Kidney epithelial cell (primary cell): ENCODE measurements at regions not wholly inside any gene's neighbourhood (a gene's known extent, or its start where the extent isn't known, plus 50 kb on each side); places are given as distances from the start of the nearest gene placed in this dataset.

Experiments
- DNase-seq: peaks from one replicate; pipeline ENCODE4 v3.0.0-alpha.2; 2010; ENCODE audit warnings: low read depth
- H3K27me3 ChIP-seq: 2 replicates; pipeline ENCODE4 v1.6.0; 2011; ENCODE audit warnings: low read length; ENCODE audit not compliant: control insufficient read depth, insufficient read depth
- H3K36me3 ChIP-seq: 2 replicates; pipeline ENCODE4 v1.5.1; 2011; ENCODE audit warnings: low read length; ENCODE audit not compliant: control insufficient read depth, insufficient read depth
- H3K4me3 ChIP-seq: 2 replicates; pipeline ENCODE4 v1.5.1; 2011; ENCODE audit warnings: low read depth, mild to moderate bottlenecking, control low read depth, low read length
- CTCF ChIP-seq: IDR thresholded peaks from 2 replicates; pipeline ENCODE4 v1.5.1; 2011; ENCODE audit warnings: mild to moderate bottlenecking, moderate library complexity, low read length, control low read depth, inconsistent platforms; ENCODE audit not compliant: insufficient read depth, poor library complexity, severe bottlenecking

DNA sequence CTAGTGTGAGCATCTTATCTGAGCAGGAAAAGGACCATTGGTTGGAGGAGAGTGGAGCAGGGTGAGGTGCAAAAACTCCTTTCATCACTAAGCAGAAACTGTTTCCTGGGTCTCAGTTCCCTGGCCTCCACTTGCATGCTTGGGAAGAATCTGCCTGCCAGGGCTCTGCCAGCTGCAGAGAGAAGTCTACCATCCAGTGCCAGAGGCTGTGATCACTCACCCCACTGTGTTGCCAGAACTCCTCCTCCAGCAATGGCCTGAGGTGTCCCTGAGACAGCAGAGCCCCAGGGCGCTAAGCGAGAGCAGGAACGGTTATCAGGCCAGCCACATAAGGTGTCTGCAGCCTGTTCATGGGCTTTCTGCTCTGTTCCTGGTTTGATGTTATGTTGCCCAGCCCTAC lies 991.4 kb downstream of the CCSER2 start:
- Histone ChIP-seq H3K4me3 (no peak overlapping the region), H3K27me3 (no peaks in the 10 kb centered on the region), H3K36me3 (no peaks in the 10 kb centered on the region)
- no peak for TF ChIP-seq CTCF
- DNase-seq = no peak

GRCh38 chr10:85333594-85333993 lies 1005.2 kb downstream of the CCSER2 start:
- Histone ChIP-seq H3K36me3 (no peaks in the 10 kb centered on the region), H3K27me3 (no peaks in the 10 kb centered on the region), H3K4me3 (no peak overlapping the region)
- TF ChIP-seq CTCF = no peak
- DNase-seq = no peak

DNA sequence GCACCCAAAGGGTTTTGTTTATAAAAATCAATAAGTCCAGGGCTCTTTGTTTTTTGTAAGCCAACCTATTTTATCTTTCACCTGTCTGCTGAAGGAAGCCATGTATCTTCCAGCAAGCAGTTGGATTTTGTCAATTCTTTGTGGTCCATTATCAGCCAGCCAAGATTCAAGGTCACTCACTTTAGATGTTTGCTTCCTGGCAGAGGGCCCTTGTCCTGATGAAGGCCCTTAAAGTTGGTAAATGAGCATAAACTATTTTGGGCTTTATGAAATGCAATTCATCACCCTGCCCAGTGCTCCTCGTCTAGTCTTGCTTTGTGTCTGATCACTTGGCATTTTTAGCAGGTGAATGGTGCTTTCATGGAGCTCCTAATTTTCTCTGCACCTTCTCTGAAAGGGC lies 1004.2 kb downstream of the GRID1 start:
- DNase-seq = no peak
- no peak for TF ChIP-seq CTCF
- H3K36me3 ChIP-seq = no peaks in the 10 kb centered on the region
- H3K4me3 ChIP-seq = no peak overlapping the region
- H3K27me3 ChIP-seq = no peaks in the 10 kb centered on the region

- TF ChIP-seq CTCF = no peak
- Histone ChIP-seq H3K4me3 (no peak overlapping the region), H3K27me3 (no peaks in the 10 kb centered on the region), H3K36me3 (no peaks in the 10 kb centered on the region)
- DNase-seq = no peak
Observed at GRCh38 chr10:85377029-85377806, 989.4 kb downstream of the GRID1 start.

- Histone ChIP-seq H3K4me3 (no peak overlapping the region), H3K27me3 (no peaks in the 10 kb centered on the region), H3K36me3 (no peaks in the 10 kb centered on the region)
- no peak for DNase-seq
- no peak for TF ChIP-seq CTCF
Observed at GRCh38 chr10:85379338-85379737, 987.3 kb downstream of the GRID1 start.
